KG1 (cell line): ENCODE measurements at regions not wholly inside any gene's neighbourhood (a gene's known extent, or its start where the extent isn't known, plus 50 kb on each side); places are given as distances from the start of the nearest gene placed in this dataset.
A peak's percentile ranks its signal among the peaks of the same experiment; 100 is the strongest.

ENCODE experiments used
- DNase-seq: peaks from one replicate; lab custom pipeline; 2025; lab: John Stamatoyannopoulos, UW

- DNase-seq: no peak
Observed at GRCh38 chr4:53771326-53771725, 180.0 kb upstream of the LNX1 start.

DNA sequence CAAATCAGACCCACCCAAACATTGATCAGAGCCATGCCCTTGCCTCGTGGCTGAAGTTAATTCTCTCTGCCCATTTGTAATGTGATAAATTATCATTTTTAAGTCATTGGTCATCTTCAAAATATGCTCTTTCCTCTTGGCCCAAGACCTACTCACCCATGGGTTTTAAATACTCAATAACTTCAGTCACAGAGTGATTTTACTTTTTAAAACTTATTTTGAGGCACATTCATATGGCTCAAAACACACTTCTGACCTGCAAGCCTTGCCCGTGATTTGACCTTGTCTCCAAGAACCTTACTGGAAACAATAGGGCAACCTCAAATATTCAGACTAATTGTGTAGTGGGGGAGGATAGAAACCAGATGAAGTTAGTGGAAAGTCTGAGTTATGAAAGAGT is 176.2 kb upstream of the LNX1 start:
- DNase-seq: no peak

DNA sequence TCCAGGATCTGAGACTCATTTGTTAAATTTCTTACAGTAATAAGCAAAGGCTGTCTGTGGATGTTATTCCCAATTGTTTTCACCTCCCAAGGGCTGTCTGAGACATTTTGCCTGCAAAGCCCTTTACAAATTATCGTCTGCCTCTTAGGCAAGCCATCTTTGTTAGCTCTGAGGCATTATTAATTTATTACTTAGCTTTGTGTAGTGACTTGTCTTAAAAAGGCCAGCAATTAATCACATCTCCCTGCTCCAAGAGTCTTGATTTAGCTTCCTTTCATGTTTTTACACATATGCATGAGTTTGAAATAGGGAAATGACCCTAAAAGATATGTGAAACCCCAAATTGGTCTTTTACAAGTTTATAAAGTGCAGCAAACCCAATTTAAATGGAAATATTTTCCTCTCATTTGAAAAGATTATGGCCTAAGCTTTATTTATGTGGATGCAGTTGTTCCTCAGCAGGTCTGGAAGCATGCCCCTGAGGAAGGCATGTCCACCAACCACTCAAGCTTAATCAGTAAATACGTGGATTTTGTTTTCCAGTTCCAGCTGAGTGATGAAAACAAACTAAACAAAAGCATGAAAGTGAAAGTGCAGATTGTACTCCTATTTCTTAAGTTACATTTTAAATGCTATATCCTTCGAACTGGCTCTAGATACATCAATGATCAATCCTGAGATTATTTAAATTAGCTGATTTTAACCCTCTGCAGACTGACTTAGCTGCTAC is 173.6 kb upstream of the LNX1 start:
- DNase-seq: no peak

- no peak for DNase-seq
Observed at GRCh38 chr4:53763813-53764597, 172.7 kb upstream of the LNX1 start.

DNA sequence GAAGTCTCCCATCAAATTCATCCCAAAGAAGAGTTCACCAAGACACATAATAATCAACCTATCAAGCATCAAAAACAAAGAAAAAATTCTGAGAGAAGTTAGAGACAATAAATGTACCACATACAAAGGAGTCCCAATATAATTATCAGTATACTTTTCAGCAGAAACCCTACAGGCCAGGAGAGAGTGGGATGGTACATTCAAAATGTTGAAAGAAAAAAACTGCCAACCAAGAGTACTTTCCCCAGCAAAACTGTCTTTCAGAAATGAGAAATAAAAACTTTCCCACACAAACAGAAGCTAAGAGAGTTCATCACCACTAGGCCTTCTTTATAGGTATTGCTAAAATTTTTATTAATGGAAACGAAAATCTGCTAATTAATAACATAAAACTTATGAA is 164.4 kb upstream of the LNX1 start:
- DNase-seq: no peak

DNA sequence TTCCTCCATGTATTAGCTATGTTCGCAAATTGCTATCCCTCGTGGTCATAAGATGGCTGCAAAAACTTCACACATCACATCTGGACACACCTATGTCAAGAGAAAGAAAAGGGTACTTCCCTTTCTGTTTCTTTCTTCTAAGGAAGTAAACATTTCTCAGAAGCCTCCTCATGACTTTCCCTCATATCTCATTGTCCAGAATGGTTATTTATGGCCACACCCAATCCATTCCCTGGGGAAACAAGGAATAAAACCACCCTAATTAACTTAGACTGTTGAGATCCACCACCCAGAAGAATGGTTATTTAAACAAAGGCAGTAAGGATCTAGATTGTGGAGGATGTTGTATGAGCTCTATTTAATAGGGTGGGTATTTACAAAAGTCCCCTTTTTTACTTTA is 160.8 kb upstream of the LNX1 start:
- no peak for DNase-seq

- DNase-seq: no peak
Observed at GRCh38 chr4:53748328-53748772, 157.1 kb upstream of the LNX1 start.

DNA sequence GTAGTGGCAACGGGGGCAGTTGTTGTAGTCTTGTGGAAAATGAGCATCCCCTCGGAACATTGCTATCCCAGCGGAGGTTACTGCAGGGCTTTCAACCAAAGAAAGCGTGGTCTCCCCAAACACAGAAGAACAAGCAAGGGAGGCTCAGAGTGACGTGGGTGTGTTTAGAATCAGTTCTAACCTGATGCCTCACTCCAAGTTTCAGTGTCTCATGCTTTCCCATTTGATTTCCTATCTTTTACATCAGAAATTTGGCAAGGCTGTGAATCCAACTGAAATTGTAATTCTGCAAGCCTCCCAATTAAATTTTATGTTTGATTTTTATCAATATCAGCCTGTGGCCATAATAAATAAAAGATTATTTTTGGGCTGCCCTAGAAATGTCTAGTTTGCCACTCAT is 156.1 kb upstream of the LNX1 start:
- DNase-seq: no peak

GRCh38 chr4:53744446-53745160 is 153.3 kb upstream of the LNX1 start:
- DNase-seq: no peak

- no peak for DNase-seq
Observed at GRCh38 chr4:53734584-53735353, 143.5 kb upstream of the LNX1 start.

DNA sequence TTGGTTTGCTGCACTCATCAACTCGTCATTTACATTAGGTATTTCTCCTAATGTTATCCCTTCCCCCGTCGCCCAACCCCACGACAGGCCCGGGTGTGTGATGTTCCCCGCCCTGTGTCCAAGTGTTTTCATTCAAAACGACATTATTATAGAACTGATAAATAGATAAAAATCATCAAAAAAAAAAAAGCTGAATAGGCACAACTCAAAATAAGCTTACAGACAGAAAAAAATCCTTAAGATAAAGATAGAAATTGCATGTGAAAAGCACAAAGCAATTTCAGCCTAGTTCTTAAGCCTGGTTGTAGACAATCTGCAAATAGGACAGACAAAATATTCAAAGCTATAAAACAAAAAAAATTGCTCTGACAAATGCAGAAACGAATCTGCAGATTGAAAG is 142.9 kb upstream of the LNX1 start:
- no peak for DNase-seq

DNA sequence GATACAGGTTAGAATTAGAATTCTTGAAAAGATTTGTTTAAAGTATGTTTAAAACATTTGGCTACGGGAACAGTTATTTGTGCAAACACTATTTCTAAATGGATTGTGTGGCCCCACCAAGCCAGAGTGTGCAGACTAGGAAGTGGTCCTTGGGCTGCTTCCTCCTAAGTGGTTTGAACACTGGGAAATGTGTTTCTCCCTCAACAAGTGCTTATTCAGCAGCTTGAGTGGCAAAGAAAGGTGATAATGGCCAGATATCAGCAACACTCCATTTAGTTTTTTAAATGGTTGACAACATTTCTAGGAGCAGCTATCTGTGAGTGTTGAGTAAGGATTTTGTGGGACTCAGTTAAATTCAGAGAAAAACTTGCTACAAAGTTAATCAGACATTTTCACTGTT is 141.4 kb upstream of the LNX1 start:
- DNase-seq: no peak

DNA sequence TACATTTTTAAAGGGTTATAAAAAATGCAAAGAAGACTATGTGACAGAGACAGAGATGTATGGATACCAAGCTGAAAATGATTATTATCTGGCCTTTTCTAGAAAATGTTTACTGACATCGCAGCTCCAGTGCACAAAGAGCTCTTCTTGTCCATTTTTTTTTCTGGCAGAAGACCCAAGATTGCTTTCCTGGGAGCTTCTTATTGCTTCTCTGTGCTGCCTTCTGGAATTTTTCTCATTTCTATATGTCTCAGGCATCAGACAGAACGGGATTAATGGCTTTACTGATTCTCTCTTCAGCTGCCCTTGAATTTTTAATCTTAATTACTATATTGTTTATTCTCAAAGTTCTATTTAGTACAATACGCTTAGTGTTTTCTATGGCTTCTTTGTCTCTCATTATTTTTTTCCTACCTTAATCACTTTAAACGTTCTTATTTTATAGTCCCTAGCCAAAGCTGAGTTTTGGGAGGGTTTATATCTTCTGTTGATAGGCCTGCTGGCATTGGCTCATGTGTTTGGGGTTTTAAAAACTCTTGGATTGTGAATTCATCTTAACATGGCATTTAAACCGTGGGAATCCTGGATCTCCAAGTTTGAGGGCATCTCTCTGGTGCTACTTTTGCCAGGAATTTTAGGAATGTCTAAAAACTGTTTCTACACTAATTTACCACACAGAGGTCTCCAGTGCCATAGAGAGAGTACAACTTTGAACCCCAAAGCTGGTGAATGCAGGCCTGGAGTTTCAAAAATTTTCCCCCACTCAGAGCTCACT is 138.9 kb upstream of the LNX1 start:
- DNase-seq: no peak

- no peak for DNase-seq
Observed at GRCh38 chr4:53722110-53722509, 130.8 kb upstream of the LNX1 start.

DNA sequence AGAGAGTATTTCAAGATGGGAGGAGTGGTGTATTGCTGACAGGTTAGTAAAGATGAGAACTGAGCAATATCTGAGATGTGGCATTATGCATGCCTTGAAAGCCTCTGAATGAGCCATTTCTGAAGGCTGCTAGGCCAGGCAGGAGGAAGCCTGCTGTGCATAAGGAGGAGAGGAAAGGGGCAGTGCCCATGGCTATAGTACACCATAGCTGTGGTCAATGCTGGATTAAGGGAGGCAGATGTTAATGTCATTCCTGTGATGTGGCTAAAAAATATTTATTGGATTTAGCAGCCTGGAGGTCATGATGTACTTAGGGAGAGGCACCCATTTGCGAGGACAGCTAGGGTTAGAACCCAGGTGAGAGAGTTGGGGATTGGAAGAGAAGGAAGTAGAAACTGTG is 130.0 kb upstream of the LNX1 start:
- DNase-seq: no peak

DNA sequence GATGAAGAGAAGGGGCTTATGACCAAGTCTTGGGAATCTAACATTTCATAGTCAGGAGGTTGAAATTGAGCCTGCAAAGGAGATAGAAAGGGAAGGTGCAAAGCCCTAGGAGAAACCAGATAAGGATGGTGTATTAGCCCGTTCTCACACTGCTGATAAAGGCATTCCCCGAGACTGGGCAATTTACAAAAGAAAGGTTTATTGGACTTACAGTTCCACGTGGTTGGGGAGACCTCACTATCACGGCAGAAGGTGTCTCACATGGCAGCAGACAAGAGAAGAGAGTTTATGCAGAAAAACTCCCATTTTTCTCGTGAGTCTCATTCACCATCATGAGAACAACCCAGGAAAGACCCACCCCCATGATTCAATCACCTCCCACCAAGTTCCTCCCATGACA is 129.5 kb upstream of the LNX1 start:
- DNase-seq: no peak

GRCh38 chr4:53717064-53717549 is 125.8 kb upstream of the LNX1 start:
- peak; percentile 14 for DNase-seq

DNA sequence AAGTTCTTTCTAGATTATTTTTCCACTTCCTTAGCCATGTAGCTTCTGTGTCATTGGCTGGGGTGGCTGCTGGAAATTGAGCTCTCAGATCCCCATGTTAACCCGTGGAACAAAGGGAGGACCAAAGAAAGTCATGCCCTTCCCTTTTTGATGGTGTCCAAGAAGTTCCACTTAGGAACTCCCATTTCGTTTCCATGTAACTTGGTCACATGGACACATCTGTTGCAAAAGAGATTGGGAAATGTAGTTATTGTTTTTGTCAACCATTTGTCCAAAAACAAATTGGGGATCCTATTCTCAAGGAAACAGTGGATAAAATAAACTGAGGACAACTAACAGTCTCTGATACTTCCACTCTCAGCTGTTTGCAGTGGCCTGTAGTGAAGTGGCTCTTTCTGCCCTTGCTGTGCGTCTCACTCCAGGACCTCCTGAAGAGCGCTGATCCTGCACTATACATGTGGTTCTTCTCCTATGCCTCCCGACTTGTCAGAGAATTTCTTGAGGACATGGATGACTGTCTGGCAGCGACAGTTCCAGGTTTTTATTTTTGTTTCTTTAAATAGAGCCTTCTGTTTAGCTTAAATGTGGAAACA is 125.3 kb upstream of the LNX1 start:
- no peak for DNase-seq

DNA sequence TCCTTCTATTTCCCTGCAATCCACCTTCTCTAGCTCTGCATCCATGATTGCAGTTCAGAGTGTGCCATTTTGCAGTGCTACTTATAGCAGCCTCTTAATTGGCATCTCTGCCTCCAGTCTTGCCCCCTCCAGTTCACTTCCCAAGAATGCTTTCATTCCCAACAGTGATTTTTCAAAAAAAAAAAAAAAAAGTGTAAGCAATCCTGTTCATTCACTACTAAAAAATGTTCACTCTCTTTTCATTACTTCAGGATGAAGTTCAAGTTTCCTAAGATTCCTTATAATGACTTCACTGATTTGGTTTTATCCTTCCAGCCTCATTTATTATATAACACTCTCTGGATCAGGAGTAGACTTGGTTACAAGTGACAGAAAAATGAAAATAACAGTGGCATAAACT is 124.7 kb upstream of the LNX1 start:
- DNase-seq: no peak

DNA sequence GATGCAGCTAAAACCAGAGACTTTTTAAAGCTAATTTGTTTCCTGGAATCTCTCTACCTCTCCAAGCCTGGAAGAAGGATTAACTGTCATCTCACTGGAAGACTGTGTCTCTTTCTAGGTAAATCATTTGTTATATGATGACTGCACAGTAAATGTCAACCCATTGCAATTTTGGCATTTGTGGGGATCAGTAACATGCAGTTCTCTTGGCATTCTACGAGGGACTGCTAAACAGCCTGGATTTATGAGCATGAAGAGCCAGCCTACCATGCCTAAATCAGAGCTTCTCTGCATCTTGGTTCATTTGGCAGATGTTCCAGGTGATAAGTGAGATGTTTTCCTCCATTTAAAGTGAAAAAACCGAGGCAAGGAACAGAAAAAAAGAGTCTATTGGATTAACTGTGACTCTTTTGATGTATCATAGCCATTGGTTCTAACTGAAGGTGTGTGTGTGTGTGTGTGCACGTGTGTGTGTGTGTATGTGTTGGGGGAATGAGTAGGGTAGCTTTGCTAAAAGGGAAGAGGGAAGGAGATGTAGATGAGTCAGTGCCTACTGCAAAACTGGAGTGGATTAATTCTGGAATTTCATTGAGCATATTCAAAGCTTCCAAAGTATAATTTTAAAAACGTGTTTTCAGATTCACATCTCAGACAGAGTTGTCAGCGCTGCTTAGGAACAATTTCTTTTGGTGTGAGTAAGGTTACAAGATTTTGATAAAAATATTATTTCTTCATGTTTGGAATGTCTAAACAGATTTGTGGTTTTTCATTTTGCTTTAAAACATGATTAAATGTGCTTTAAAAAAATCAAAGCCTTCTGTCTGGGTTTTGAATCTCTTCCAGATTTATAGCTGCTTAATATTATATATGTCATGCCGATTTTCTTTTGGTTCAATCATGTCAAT is 123.2 kb upstream of the LNX1 start:
- no peak for DNase-seq
